HG02588 (cell line): ENCODE measurements at regions not wholly inside any gene's neighbourhood (a gene's known extent, or its start where the extent isn't known, plus 50 kb on each side); places are given as distances from the start of the nearest gene placed in this dataset.

ENCODE experiments used
- ATAC-seq: cut with Tn5 transposase; IDR thresholded peaks from one replicate; pipeline ENCODE4 v1.9.1; 2021; ENCODE audit warnings: mild to moderate bottlenecking, moderate library complexity; ENCODE audit not compliant: unreplicated experiment

DNA sequence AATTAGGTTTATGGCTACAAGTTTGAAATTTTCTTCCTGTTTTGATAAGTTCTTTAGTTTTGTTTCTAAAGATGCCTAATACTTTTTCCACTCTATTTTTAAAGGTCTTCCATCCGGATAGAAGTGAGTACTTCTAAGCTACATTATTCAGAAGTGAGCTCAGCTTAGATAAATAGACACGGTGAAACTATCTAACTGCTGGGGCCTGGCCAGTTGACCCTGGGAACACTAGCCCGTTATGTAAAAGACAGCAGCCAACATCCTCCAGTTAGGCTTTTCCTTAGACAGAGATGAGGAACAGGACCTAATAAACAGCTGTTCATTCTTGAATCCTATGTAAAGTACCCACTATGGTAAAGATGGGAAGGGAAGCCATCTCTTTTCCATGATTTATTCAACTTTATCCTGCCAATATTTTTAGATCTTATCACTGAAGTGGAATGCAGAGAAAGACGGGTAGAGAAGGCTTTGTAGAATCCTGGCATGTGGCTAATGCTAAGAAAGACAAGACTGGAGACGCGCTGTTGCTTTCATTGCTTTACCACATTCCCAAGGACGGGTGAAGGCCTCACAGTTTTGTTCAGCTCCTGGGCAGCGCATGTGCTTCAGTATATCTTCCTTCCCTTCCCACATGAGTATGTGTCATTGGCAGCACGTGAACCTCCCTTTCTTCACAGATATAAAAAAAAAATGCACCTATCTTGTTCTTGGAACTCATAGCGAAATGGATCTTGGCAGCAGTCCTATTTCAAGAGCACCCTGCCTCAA lies 340.0 kb upstream of the MEOX2 start:
- no peak for ATAC-seq

DNA sequence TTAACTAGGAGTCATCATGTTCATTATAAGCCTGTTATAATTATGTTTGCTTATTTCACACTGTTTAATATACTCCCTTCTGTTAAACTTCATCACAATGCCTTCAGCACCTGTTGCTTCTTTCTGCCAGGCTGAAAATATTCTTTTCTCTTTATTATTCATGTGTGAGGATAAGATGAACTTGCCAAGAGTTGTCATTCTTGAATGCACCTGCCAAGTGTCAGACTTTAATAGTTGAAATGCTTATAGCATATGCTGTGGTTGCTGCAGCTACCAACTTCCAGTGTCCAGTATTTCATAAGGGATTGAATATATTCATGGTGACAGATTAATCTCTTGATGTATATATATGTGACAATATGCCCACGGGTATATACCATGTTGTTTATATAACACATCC lies 339.2 kb upstream of the MEOX2 start:
- no peak for ATAC-seq

DNA sequence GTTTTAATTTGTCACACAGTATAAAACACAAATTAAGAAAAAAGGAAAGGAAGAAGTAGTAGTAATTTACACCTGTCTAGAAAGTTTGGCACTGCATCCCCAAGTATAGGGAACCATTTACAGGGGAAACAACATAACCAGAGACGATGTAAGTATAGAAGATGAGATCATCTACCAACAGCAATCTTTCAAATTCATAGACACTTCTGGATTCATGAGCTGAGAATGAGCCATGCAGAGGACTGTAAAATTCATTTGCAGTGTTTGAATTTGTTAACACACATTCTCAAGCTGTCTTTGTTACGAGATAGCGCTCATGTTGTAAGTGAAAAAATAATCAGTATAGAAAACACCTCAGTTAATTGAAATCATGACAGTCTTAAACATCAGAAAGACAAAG lies 337.0 kb upstream of the MEOX2 start:
- ATAC-seq: no peak

DNA sequence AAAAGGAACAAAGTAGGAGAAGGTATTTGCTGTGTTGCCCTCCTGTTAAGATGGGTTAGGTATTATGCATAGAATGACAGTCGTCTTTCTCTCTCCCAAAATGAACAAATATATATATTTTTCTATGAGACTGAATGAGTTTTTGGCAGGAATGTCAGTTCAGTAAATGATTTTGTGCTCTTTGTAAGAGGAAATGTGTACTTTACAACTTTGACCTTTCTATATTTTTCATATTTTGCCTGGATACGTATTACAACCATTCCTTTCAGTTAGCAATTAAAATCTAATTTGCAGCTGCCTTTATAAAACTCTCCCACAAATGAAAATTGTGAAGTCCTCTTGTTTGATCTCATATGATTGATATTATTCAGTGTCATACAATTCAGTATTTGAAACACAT lies 336.6 kb upstream of the MEOX2 start:
- ATAC-seq: no peak

DNA sequence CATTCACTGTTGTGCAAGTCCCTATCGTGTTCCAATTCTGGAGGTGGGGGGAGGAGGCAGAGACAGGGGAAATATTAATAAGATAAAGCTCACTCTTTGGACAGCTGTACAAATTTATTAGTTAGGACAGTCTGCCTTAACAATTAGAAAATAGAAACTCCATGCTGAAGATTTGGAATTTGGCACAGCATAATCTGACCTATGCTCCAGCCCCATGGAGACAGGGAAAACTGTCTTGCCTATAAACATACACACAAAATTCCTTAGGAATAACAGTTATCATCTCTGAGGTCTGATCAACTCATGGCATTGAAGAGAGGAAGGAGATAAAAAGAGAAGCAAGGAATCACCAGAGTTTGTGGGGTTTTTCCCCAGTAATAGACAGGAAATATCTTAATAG lies 335.4 kb upstream of the MEOX2 start:
- no peak for ATAC-seq

DNA sequence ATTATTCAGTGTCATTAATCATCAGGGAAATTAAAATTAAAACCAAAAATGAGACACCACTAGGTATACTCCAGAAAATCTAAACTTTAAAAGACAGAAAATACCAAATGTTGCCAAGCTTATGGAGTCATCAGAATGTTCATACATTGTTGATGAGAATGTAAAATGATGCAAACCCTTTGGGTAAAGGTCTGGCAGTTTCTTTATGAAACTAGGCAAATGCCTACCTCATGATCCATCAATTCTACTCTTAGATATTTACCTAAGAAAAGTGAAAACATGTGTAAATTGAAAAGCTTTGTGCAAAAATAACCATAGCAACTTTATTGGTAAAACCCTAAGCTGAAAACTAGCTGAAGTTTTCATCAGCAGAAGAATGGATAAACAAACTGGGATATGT lies 329.5 kb upstream of the MEOX2 start:
- ATAC-seq: no peak

DNA sequence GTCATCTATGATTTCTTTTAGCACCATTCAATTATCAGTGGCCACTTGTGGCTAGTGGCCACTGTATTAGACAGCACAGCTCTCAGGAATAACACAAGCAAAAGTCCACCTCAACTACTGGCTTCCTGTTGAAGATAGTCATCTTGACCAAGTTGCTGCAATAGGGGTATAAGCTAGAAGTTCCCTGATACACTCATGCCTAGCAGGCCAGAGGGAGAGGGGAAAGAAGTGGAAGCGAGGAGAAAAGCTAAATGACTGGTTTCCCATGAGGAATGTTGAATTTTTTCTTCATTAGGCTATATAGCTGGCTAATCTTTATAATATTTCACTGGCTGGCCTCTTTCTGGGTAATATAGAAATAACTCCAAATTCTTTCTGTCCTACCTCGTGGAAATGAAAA lies 327.5 kb upstream of the MEOX2 start:
- ATAC-seq: no peak

DNA sequence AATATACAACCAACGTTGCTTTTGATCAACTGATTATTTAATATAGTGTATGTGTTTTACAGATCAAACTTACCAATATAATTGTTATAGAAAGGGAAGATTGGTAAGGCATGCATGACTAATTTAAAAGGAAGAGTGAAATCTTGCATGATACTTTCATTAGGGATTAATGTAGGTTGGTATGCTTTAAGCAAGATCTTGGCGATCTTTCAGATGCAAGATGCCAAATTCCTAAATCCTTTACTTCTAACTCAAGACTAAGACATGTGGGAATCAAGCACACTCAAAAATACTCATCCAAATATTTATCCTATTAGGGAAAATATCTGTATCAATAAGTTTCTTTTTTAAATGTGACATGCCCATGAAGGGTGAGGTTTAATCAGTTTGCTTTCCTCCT lies 321.4 kb upstream of the MEOX2 start:
- no peak for ATAC-seq

DNA sequence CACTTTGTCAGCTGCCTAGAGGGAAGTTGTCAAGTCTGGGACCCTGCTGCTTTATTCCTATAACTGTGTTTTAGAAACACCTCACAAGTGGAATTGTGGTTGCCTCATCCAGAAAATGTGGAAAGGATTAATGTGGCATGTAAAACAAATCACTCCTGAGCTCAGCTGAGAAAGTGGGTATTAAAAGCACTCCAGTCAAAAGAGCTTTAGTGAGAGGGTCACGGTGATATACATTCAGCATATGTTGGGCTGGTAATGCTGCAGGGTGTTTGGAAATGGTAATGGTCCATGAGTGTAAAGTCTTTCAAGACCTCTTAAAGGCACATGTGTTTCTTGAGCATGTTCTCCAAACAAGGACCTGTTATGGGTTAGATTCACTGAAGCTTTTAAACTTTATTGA lies 318.2 kb upstream of the MEOX2 start:
- no peak for ATAC-seq

DNA sequence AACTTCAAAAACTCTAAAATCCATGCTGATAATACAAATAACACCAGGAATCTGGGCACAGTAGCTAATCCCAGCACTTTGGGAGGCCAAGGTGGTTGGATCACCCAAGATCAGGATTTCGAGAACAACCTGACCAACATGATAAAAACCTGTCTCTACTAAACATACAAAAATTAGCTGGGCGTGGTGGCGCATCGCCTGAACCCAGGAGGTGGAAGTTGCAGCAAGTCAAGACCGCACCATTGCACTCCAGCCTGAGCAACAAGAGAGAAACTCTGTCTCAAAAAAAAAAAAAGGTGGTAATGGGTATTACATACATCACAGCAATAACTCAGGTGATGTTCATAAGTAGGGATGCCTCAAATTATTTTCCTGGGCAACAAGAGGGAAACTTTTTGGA lies 315.0 kb upstream of the MEOX2 start:
- ATAC-seq: no peak

DNA sequence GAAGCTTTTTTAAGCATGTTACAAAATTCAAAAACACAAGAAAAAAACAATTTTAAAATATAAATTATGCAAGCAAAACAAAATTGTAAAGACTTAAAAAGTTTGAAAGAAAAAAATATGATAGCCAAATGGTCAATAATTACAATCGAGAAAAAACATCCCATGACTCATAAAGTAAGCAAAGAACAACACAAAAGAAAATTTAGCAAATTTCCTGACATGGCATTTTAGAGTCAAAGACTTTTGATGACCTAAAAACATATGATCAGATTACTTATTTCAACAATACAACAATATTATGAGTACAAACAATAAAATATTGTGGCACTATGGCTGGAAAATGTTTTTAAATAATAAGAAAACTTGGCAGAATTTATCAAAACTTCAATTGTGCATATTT lies 312.1 kb upstream of the MEOX2 start:
- no peak for ATAC-seq

DNA sequence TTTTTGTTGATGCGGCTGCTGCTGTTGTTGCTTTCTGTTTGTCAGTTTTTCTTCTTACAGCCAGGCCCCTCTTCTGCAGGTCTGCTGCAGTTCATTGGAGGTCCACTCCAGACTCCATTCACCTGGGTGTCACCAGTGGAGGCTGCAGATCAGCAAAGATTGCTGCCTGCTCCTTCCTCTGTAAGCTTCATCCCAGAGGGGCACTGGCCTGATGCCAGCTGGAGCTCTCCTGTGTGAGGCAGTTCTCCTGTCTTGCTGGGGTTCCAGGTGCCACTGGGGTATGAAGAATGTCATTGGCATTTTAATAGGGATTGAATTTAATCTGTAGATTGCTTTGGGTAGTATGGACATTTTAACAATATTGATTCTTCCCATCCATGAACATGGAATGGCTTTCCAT lies 308.5 kb upstream of the MEOX2 start:
- no peak for ATAC-seq

DNA sequence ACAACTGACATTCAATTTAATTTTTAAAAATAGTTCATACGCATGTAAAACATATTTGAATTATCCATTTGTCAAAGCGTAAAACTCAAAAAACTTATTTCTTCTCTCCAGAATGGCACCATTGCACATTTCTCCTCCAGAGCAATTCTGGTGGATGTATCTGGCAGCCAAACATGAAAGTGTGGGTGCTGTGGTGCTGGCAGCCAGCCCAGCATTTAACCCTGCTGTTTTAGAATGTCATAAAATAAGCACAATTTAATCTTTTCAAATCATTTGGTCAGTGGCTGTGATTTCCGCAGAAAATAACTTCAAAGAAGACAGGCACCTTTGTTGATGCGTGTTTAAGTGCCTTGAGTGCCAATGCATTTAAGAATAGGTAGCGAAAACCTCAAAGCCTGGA lies 302.7 kb upstream of the MEOX2 start:
- no peak for ATAC-seq

DNA sequence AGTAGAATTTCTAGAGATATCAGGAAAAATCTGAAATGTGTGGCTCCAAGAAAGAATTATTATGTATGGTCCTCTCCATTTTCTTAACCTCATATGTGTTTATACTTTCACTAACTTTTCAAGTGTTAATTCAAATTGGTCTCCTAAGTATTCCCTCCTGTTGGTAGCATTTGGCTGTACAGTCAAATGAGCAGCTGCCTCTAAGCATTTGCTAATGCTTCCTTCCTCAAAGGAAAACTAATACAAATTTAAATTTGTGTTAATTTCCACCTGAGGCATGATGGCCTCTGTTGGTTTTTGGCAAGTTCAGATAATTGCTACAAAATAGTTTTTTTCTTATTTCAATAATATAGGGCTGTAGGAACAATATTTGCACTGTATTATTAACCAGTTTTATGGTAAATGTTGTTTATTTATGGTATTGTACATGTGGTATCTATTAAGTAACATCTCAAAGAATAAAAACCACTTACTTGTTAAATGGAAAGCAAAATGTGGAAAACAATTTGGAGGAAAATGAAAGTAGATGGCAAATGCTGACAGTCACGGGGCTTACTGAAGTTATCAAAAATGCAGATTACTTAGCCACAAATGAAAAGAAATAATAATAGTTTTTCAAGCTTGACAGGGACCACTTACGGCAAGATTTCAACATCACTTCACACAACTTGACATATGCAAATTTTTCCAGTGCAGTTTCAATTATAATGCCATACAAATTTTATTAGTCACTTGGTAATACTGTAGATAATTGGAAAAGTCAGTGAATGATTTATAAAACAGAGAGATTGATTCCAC lies 299.3 kb upstream of the MEOX2 start:
- ATAC-seq: no peak

DNA sequence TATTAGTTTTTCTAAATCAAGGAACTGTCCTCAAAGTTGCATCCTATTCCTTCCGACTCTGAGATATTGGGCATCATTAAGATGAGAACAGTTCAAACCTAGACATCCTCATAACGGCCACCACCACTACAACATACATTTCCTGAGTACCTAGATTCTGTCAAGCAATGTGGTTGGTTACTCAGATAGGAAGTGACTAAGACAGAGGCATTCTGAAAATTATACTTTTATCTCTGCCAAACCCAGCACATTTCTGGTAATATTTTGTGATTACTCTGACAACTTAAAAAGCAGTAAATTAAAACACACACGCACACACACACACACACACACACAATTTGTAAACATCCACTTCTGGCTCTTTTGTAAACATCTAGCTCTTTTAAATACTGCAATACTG lies 291.2 kb upstream of the MEOX2 start:
- ATAC-seq: no peak

DNA sequence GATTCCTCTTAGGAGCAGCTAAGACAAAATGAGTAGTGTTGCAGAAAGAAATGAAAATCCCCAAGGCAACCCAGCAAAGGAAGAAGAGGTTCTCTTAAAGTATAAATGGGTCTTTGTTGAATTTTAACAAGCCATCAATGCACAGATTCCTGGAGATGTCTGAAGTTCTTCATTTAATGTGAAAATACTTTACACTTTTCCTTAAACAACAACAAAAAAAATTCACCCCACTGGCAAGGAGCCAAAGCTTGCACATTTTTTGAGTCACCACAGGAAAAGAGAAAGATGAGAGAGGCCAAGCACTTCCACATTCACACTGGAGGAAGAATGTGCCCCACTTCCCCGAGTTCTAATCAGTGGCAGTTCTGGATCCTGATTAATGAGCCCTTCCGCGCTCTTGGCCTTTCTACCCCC lies 286.4 kb upstream of the MEOX2 start:
- ATAC-seq: no peak

DNA sequence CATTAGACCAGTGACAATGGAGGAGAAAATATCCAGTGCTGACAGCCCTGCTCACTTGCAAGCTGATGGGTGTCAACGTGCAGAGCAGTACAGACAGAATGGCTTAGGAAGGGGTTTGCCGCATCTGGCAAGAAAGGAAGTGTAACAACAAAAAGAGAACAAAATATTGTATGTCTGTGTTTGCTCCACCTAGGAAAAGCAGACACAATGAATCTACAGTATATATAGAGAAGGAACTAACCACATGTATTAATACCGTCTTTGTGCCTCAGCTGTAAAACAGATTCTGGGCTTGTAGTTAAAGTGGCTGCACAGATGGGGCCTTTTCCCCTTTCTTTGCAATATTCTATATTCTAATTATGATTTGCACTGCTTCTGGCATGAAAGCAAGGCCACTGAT lies 281.1 kb upstream of the MEOX2 start:
- ATAC-seq: no peak

DNA sequence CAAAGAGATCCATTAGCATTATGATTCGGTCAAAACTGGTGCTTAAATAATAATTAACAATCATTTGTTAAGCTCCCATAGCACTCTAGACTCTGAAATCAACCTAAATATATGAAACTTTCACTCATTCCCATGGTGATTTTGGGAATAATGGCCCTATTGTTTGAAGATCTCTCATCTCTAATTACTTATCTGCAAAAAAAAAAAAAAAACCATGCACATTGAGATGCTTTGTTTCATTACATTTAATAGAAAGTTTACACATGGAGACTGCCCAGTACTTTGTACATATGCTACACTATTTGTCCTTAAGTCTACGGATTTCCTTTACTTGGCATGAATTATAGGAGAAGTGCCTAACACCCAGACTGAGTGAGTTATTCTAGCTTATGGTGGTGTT lies 280.6 kb upstream of the MEOX2 start:
- ATAC-seq: no peak

DNA sequence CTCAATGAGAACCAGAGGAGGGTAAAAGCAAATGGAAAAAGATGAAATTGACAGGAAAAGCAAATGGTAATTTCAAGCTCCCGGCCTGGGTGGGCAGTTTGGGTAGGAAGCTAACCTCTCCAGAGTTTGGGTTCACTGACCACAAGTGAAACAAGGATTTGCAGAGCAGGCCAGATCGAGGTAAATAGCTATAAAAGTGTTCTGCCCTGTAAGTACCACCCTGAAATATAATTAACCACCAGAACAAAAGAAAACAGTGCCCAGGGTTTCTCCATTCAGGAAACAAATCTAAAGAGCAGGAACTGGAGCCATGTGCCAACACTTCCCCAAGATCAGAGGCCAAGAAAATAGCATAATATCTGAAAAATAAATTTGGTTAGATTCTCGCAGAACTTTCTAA lies 276.7 kb upstream of the MEOX2 start:
- no peak for ATAC-seq

DNA sequence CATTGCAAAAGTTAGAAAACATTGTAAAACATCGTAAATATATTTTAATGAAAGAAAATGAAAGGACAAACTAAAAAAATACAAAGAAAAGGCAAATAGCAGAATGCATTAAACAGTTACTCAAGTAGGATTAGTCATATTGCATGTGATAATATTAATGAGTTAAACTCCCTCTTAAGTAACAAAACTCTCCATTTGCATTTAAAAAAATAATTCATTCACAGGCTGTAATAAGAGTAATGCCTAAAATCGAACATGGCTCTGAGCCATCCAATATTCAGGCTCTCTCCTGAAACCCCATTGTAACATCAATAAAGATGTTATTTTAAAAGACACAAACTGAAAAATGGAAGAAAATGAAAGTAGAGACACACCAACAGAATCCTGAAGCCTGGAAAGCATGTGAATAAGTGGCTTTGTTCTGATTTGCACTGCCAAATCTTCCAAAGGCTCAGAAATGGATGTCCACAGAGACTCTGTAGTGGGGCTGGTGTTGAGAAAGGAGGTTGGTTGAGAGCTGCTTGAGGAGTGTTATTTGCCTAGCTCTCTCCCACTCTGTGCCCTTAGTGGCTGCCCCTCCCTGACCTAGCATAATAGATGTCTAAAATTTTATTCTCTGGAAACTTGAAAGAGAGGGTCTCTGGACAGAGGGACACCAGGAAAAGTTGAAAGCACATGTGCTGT lies 268.3 kb upstream of the MEOX2 start:
- no peak for ATAC-seq

DNA sequence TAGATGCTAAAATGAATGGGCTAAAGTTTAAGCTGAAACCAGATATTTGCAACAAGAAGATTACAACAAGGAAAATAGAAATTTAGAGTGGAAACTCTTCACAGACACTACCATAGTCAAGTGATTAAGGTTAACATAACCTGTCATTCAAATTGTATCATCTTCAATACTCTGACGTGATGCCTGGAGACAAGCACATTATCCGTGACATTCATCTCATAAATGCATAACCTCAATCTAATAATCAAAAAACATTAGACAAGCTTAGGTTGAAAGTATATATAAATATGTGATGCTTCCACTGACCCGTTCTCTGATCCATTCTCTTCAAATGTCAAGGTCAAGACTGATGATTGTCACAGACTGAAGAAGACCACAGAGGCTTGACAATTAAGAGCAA lies 263.8 kb upstream of the MEOX2 start:
- ATAC-seq: no peak

DNA sequence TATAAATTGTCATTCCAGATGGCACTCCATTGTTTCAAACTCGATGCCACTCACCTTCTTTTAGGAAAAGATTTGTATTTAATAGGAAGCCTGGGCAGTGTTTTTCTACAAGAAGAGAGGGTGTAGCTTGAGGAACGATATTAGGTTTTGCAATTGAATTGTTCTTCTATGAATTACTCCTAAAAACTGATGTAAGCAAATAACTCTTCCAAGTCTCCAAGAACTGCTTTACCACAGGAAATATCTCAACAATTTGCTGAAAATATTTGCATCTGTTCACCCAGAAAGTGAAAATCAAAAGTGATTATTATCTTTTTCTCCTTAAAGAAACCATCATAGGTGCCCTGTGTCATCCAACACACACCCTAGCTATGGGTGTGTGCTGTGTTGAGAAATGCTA lies 261.3 kb upstream of the MEOX2 start:
- no peak for ATAC-seq
